CD8-positive, alpha-beta memory T cell (primary cell): ENCODE measurements at regions not wholly inside any gene's neighbourhood (a gene's known extent, or its start where the extent isn't known, plus 50 kb on each side); places are given as distances from the start of the nearest gene placed in this dataset.
"Not testable (repeated sequence)": the region's sequence is repeated elsewhere in the genome, so short reads cannot be mapped to it uniquely, and the experiment has no call there.

Experiments used
- CTCF ChIA-PET: fragments of 350-600 bp; sonication (Branson Sonifier 250); formaldehyde crosslinking; loops from one replicate; lab custom pipeline; 2021; ENCODE audit warnings: antibody characterized with exemption; lab: Charles Lee
- POLR2A ChIA-PET: fragments of 350-600 bp; sonication (Branson Sonifier 250); formaldehyde crosslinking; loops from one replicate; lab custom pipeline; 2021; ENCODE audit warnings: antibody characterized with exemption; lab: Charles Lee
- DNase-seq, 5 donors: peaks; one replicate each; pipeline versions ENCODE4 v3.0.0 to v3.0.0-alpha.2; 2020 to 2022; ENCODE audit warnings: mixed read lengths in 1 of 5
- H3K27ac ChIP-seq: one replicate; pipeline ENCODE4 v1.7.0; 2013; ENCODE audit warnings: low read depth, mild to moderate bottlenecking, low read length, moderate library complexity
- H3K27me3 ChIP-seq: 2 replicates; pipeline ENCODE4 v1.7.0; 2013; ENCODE audit warnings: low read length, mild to moderate bottlenecking; ENCODE audit not compliant: insufficient read depth, poor library complexity, severe bottlenecking
- H3K36me3 ChIP-seq: 2 replicates; pipeline ENCODE4 v1.7.0; 2013; ENCODE audit warnings: mild to moderate bottlenecking, low read length, moderate library complexity; ENCODE audit not compliant: insufficient read depth
- H3K4me1 ChIP-seq: 2 replicates; pipeline ENCODE4 v1.7.0; 2013; ENCODE audit warnings: mild to moderate bottlenecking, low read length, moderate library complexity; ENCODE audit not compliant: insufficient read depth
- H3K4me3 ChIP-seq: 2 replicates; pipeline ENCODE4 v1.7.0; 2013; ENCODE audit warnings: mild to moderate bottlenecking, low read length
- H3K9me3 ChIP-seq: 2 replicates; pipeline ENCODE4 v1.7.0; 2013; ENCODE audit warnings: mild to moderate bottlenecking, low read length
- H3K27ac Mint-ChIP-seq, 8 donors: one replicate each; pipeline ENCODE4 v1.8.0; 2020 to 2021; ENCODE audit warnings: mixed read lengths in 8 of 8, mild to moderate bottlenecking in 6 of 8, inconsistent platforms in 3 of 8, moderate library complexity in 3 of 8
- H3K27me3 Mint-ChIP-seq, 2 donors: one replicate each; pipeline ENCODE4 v1.8.0; 2020 to 2021; ENCODE audit warnings: mixed read lengths in 2 of 2, mild to moderate bottlenecking in 1 of 2, moderate library complexity in 1 of 2
- H3K36me3 Mint-ChIP-seq, 3 donors: one replicate each; pipeline ENCODE4 v1.8.0; 2020 to 2021; ENCODE audit warnings: mixed read lengths in 3 of 3, inconsistent platforms in 1 of 3, mild to moderate bottlenecking in 1 of 3
- H3K4me1 Mint-ChIP-seq, 3 donors: one replicate each; pipeline ENCODE4 v1.8.0; 2020 to 2021; ENCODE audit warnings: mixed read lengths in 3 of 3, inconsistent platforms in 1 of 3, mild to moderate bottlenecking in 1 of 3
- H3K4me3 Mint-ChIP-seq, 7 donors: one replicate each; pipeline ENCODE4 v1.8.0; 2020 to 2021; ENCODE audit warnings: mixed read lengths in 7 of 7, mild to moderate bottlenecking in 6 of 7, moderate library complexity in 4 of 7, inconsistent platforms in 2 of 7
- H3K9me3 Mint-ChIP-seq, 5 donors: one replicate each; pipeline ENCODE4 v1.8.0; 2020 to 2022; ENCODE audit warnings: mixed read lengths in 5 of 5, mild to moderate bottlenecking in 3 of 5, moderate library complexity in 2 of 5, inconsistent platforms in 1 of 5

DNA sequence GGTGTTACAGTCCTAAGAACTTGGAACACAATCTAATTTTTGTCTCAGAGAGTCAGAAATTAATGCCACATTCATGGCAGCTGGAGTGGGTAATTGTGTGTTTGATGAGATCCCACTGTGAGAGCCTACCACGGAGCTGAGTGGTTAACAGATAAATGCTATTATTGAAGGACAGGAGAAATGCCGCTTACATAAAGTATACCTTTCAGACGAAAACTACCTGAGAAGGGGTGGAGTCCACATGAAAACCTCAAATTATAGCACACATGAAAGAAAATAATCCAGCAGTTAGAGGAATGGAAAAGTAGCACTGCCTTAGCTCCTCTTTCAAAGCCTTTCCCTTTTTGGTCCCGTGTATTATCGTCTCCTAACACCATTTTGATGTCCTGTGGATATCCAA, 133.0 kb downstream of the BACH1 start:
- Histone ChIP-seq H3K4me3 (no peak overlapping the region), H3K27ac (no peak overlapping the region), H3K4me1 (peaks cover 15% of the 10 kb centered on the region), H3K36me3 (no peaks in the 10 kb centered on the region), H3K27me3 (no peaks in the 10 kb centered on the region), H3K9me3 (no peaks in the 10 kb centered on the region)
- no peak for DNase-seq
- no peak overlapping the region for H3K4me3 Mint-ChIP-seq
- no peaks in the 10 kb centered on the region for H3K27me3 Mint-ChIP-seq
- CTCF ChIA-PET: no interaction called here
- no peaks in the 10 kb centered on the region for H3K9me3 Mint-ChIP-seq
- POLR2A ChIA-PET: no interaction called here
- peaks cover 0 to 4% (median 3%) of the 10 kb centered on the region in 3 donors for H3K36me3 Mint-ChIP-seq
- peaks cover 8 to 22% (median 11%) of the 10 kb centered on the region in 3 donors for H3K4me1 Mint-ChIP-seq
- no peak overlapping the region for H3K27ac Mint-ChIP-seq

DNA sequence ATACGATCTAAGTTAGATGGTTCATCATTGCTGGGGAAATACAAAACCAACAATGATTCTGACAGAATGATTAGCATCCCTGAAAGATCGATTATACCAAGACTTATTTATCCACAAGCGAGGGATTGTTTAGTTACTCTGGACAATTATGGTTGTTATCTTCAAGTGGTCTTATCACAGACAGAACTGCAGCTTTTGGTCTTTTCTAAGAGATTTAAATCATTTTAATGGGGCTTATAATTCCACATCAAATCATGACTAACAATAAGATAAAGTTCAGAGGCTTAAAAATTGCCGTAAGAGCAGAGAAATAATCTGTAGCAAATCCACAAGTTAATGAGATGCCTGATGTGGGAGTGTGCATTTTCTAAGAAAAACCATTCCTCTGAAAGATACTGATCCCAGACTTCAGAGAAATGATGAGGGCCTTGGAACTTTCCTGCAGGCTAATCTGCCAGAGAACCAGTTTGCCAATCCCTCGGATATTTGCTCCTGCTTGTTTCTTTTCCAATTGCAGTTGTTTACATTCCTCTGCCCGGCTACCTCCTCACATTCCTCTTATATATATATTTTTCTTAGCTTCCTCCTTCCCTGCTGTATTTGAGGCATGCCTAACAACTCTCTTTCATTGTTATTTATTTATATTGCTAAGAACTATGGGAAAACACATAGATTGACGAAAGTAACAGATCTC, 134.8 kb downstream of the BACH1 start:
- Mint-ChIP-seq H3K36me3 (no peaks in the 10 kb centered on the region), H3K27me3 (no peaks in the 10 kb centered on the region), H3K9me3 (no peaks in the 10 kb centered on the region), H3K4me3 (peak overlapping the region in 1 of 7 donors; percentile 60), H3K27ac (no peak overlapping the region), H3K4me1 (peaks cover 11 to 39% (median 16%) of the 10 kb centered on the region in 3 donors)
- Histone ChIP-seq H3K9me3 (no peaks in the 10 kb centered on the region), H3K27ac (no peak overlapping the region), H3K36me3 (no peaks in the 10 kb centered on the region), H3K27me3 (no peaks in the 10 kb centered on the region), H3K4me1 (peaks cover 15% of the 10 kb centered on the region), H3K4me3 (no peak overlapping the region)
- no peak for DNase-seq
- POLR2A ChIA-PET: no interaction called here
- CTCF ChIA-PET: no interaction called here

- Mint-ChIP-seq H3K27ac (peak overlapping the region in 3 of 8 donors; percentile 36 to 72 (median 42)), H3K4me3 (peak overlapping the region in 3 of 7 donors; percentile 49 to 87 (median 60)), H3K9me3 (no peaks in the 10 kb centered on the region), H3K27me3 (no peaks in the 10 kb centered on the region), H3K4me1 (peaks cover 11 to 39% (median 16%) of the 10 kb centered on the region in 3 donors), H3K36me3 (no peaks in the 10 kb centered on the region)
- Histone ChIP-seq H3K4me3 (no peak overlapping the region), H3K27ac (no peak overlapping the region), H3K9me3 (no peaks in the 10 kb centered on the region), H3K4me1 (peaks cover 15% of the 10 kb centered on the region), H3K27me3 (no peaks in the 10 kb centered on the region), H3K36me3 (no peaks in the 10 kb centered on the region)
- ChIA-PET POLR2A (no interaction called here), CTCF (no interaction called here)
- no peak for DNase-seq
Measured at GRCh38 chr21:29434081-29434480, 135.4 kb downstream of the BACH1 start.

GRCh38 chr21:29434982-29435381, 136.3 kb downstream of the BACH1 start:
- H3K27ac Mint-ChIP-seq: peak overlapping the region in 1 of 8 donors; percentile 33
- H3K27me3 Mint-ChIP-seq, H3K4me3 ChIP-seq, H3K9me3 Mint-ChIP-seq, DNase-seq, POLR2A ChIA-PET, H3K36me3 ChIP-seq, H3K27me3 ChIP-seq, H3K9me3 ChIP-seq, CTCF ChIA-PET, H3K27ac ChIP-seq, H3K36me3 Mint-ChIP-seq: not testable (repeated sequence)
- peak overlapping the region in 2 of 7 donors; percentile 49 to 60 for H3K4me3 Mint-ChIP-seq
- H3K4me1 Mint-ChIP-seq: peaks cover 11 to 41% (median 16%) of the 10 kb centered on the region in 3 donors
- peaks cover 15% of the 10 kb centered on the region for H3K4me1 ChIP-seq

DNA sequence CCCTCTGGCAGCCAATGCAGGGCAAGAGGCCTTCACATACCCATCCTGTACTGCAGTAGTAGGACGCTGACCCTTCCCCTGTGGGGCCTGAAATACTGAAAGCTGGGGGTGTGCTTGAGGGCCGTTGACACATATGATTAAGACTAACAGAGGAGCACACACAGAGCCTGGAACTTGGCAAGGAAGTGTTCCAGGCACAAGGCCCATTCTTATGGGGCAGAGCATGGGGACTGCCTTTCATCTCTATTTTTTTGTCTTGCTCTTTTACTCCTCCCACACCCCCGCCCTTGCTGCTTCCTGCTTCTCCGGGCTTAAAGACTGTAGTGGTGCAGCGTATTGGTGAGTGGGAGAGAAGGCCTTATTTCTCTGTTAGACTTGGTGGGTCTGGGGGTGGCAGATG, 137.4 kb downstream of the BACH1 start:
- peaks cover 11 to 52% (median 16%) of the 10 kb centered on the region in 3 donors for H3K4me1 Mint-ChIP-seq
- Histone ChIP-seq H3K9me3 (no peaks in the 10 kb centered on the region), H3K27ac (peak overlapping the region; percentile 9), H3K4me3 (peak overlapping the region; percentile 56), H3K27me3 (no peaks in the 10 kb centered on the region), H3K4me1 (peaks cover 15% of the 10 kb centered on the region), H3K36me3 (no peaks in the 10 kb centered on the region)
- peak overlapping the region; percentile 49 to 93 (median 63) for H3K4me3 Mint-ChIP-seq
- H3K27ac Mint-ChIP-seq: peak overlapping the region; percentile 3 to 98 (median 79)
- peak in 2 of 5 donors; percentile 12 to 47 for DNase-seq
- CTCF ChIA-PET: interaction anchor here (1.5 kb wide), 1 partner anchor 9 kb away, joined by 3 read pairs; no protein-coding TSS in a partner anchor
- H3K36me3 Mint-ChIP-seq: no peaks in the 10 kb centered on the region
- no peaks in the 10 kb centered on the region for H3K27me3 Mint-ChIP-seq
- POLR2A ChIA-PET: no interaction called here
- no peaks in the 10 kb centered on the region for H3K9me3 Mint-ChIP-seq

DNA sequence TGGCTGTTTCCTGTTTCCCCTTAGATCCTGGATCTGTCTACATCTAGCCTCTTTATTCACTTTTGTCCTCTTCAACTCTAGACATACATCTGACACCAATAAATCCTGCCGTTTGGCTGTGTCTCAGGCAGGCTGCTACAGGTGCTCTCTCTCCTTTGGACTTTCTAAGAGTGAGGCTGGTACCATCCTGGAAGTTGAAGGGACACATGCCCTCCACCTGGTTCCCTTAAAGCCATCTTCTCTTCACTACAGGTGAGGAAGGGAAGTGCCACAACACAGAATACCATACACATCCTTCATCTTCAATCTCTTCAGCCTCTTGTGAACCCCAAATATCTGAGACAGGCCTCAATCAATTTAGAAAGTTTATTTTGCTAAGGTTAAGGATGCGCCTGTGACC, 137.9 kb downstream of the BACH1 start:
- peaks cover 15% of the 10 kb centered on the region for H3K4me1 ChIP-seq
- H3K27ac ChIP-seq: peak overlapping the region; percentile 9
- H3K27me3 Mint-ChIP-seq: no peaks in the 10 kb centered on the region
- no peak for DNase-seq
- H3K4me3 ChIP-seq: peak overlapping the region; percentile 56
- H3K9me3 ChIP-seq: no peaks in the 10 kb centered on the region
- no peaks in the 10 kb centered on the region for H3K27me3 ChIP-seq
- H3K4me1 Mint-ChIP-seq: peaks cover 11 to 57% (median 16%) of the 10 kb centered on the region in 3 donors
- H3K36me3 Mint-ChIP-seq: no peaks in the 10 kb centered on the region
- ChIA-PET POLR2A (no interaction called here), CTCF (interaction anchor here (1.5 kb wide), 1 partner anchor 9 kb away, joined by 3 read pairs; no protein-coding TSS in a partner anchor)
- H3K36me3 ChIP-seq: no peaks in the 10 kb centered on the region
- no peaks in the 10 kb centered on the region for H3K9me3 Mint-ChIP-seq
- peak overlapping the region; percentile 49 to 93 (median 63) for H3K4me3 Mint-ChIP-seq
- peak overlapping the region; percentile 3 to 98 (median 79) for H3K27ac Mint-ChIP-seq

DNA sequence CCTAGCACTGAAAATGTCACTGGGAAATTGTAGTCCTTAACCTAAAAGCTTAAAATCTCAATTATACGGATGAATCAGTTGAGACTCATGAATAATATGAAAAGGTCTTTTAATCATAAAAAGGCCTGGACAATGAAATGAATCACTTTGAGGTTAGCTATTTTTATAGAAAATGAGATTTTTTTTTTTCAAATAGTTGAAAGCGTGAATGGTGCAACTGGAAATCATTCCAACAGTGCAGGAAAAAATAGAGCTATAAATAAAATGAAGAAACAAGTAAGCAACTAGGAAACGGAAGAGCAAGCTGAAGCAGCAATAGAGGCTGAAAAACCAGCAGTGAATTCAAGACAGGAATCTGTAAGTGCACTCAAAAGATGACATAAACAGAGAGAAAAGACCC, 142.9 kb downstream of the BACH1 start:
- Mint-ChIP-seq H3K27me3 (no peaks in the 10 kb centered on the region), H3K4me1 (peaks cover 3 to 46% (median 5%) of the 10 kb centered on the region in 3 donors), H3K4me3 (peak overlapping the region in 2 of 7 donors; percentile 41 to 50), H3K36me3 (peaks cover 0 to 4% (median 2%) of the 10 kb centered on the region in 3 donors), H3K27ac (peak overlapping the region in 3 of 8 donors; percentile 63 to 84 (median 77)), H3K9me3 (no peaks in the 10 kb centered on the region)
- Histone ChIP-seq H3K36me3 (no peaks in the 10 kb centered on the region), H3K4me3 (no peak overlapping the region), H3K9me3 (no peaks in the 10 kb centered on the region), H3K27ac (no peak overlapping the region), H3K27me3 (no peaks in the 10 kb centered on the region), H3K4me1 (no peaks in the 10 kb centered on the region)
- ChIA-PET CTCF (interaction anchor here (0.8 kb wide), 1 partner anchor 16 kb away, joined by 3 read pairs; no protein-coding TSS in a partner anchor), POLR2A (no interaction called here)
- no peak for DNase-seq

GRCh38 chr21:29443411-29444010, 144.8 kb downstream of the BACH1 start:
- H3K9me3 ChIP-seq: no peaks in the 10 kb centered on the region
- no peak overlapping the region for H3K27ac Mint-ChIP-seq
- H3K27me3 Mint-ChIP-seq: no peaks in the 10 kb centered on the region
- no peak for DNase-seq
- H3K4me1 Mint-ChIP-seq: peaks cover 0 to 35% (median 0%) of the 10 kb centered on the region in 3 donors
- H3K4me3 ChIP-seq: no peak overlapping the region
- ChIA-PET POLR2A (no interaction called here), CTCF (interaction anchor here (1.3 kb wide), 1 partner anchor 33 kb away, joined by 3 read pairs; no protein-coding TSS in a partner anchor)
- peaks cover 4% of the 10 kb centered on the region for H3K4me1 ChIP-seq
- peak overlapping the region in 1 of 7 donors; percentile 52 for H3K4me3 Mint-ChIP-seq
- H3K36me3 Mint-ChIP-seq: peaks cover 0 to 5% (median 2%) of the 10 kb centered on the region in 3 donors
- peaks cover 0 to 2% (median 0%) of the 10 kb centered on the region in 5 donors for H3K9me3 Mint-ChIP-seq
- no peaks in the 10 kb centered on the region for H3K27me3 ChIP-seq
- H3K36me3 ChIP-seq: no peaks in the 10 kb centered on the region
- no peak overlapping the region for H3K27ac ChIP-seq
